Cardiac muscle cell (in vitro differentiated cells and primary cell): ENCODE measurements at regions not wholly inside any gene's neighbourhood (a gene's known extent, or its start where the extent isn't known, plus 50 kb on each side); places are given as distances from the start of the nearest gene placed in this dataset.
A peak's percentile ranks its signal among the peaks of the same experiment; 100 is the strongest.

Experiments
- DNase-seq, 2 donors: peaks; one replicate each; pipeline versions ENCODE4 v3.0.0 to v3.0.0-alpha.2; 2010 to 2017; ENCODE audit warnings: low read depth in 1 of 2, low spot score in 1 of 2
- H3K27ac ChIP-seq: fragments of 200-600 bp; sonication (generic); 2 replicates; pipeline ENCODE4 v1.5.1; 2016
- H3K27me3 ChIP-seq: fragments of 200-600 bp; sonication (generic); 2 replicates; pipeline ENCODE4 v1.6.0; 2016; ENCODE audit warnings: control low read depth
- H3K36me3 ChIP-seq: fragments of 200-600 bp; sonication (generic); 2 replicates; pipeline ENCODE4 v1.5.1; 2016; ENCODE audit warnings: control low read depth
- H3K4me1 ChIP-seq: fragments of 200-600 bp; sonication (generic); 2 replicates; pipeline ENCODE4 v1.8.1; 2017; ENCODE audit warnings: low read depth, mild to moderate bottlenecking, mixed run types
- H3K4me3 ChIP-seq: fragments of 200-600 bp; sonication (generic); 2 replicates; pipeline ENCODE4 v1.5.1; 2016; ENCODE audit warnings: mild to moderate bottlenecking
- H3K9me3 ChIP-seq: fragments of 200-600 bp; sonication (generic); 2 replicates; pipeline ENCODE4 v1.5.1; 2017; ENCODE audit warnings: low read depth, mild to moderate bottlenecking, control low read depth
- TF ChIP-seq, protein P1 (sequence below): IDR thresholded peaks from 2 replicates; pipeline ENCODE4 v1.5.1; 2012; ENCODE audit warnings: low read depth, mild to moderate bottlenecking, low read length

DNA sequence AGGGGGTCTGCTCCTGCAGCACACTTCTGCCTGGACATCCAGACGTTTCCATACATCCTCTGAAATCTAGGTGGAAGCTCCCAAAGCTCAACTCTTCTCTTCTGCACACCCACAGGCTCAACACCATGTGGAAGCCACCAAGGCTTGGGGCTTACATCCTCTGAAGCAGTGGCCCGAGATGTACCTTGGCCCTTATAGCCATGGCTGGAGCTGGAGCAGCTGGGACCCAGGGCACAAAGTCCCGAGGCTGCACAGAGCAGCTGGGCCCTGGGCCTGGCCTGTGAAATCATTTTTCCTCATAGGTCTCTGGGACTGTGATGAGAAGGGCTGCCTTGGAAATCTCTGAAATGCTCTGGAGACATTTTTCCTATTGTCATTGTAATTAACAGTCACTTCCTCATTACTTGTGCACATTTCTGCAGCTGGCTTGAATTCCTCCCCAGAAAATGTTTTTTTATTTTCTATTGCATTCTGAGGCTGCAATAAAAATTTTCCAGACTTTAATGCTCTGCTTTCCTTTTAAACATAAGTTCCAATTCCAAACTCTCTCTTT lies 645.6 kb downstream of the RWDD3 start:
- Histone ChIP-seq H3K27me3 (no peaks in the 10 kb centered on the region), H3K9me3 (no peaks in the 10 kb centered on the region), H3K36me3 (no peaks in the 10 kb centered on the region), H3K4me1 (no peaks in the 10 kb centered on the region), H3K27ac (no peak overlapping the region), H3K4me3 (no peak overlapping the region)
- TF ChIP-seq, protein P1, sequence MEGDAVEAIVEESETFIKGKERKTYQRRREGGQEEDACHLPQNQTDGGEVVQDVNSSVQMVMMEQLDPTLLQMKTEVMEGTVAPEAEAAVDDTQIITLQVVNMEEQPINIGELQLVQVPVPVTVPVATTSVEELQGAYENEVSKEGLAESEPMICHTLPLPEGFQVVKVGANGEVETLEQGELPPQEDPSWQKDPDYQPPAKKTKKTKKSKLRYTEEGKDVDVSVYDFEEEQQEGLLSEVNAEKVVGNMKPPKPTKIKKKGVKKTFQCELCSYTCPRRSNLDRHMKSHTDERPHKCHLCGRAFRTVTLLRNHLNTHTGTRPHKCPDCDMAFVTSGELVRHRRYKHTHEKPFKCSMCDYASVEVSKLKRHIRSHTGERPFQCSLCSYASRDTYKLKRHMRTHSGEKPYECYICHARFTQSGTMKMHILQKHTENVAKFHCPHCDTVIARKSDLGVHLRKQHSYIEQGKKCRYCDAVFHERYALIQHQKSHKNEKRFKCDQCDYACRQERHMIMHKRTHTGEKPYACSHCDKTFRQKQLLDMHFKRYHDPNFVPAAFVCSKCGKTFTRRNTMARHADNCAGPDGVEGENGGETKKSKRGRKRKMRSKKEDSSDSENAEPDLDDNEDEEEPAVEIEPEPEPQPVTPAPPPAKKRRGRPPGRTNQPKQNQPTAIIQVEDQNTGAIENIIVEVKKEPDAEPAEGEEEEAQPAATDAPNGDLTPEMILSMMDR, result no peak
- no peak for DNase-seq

DNA sequence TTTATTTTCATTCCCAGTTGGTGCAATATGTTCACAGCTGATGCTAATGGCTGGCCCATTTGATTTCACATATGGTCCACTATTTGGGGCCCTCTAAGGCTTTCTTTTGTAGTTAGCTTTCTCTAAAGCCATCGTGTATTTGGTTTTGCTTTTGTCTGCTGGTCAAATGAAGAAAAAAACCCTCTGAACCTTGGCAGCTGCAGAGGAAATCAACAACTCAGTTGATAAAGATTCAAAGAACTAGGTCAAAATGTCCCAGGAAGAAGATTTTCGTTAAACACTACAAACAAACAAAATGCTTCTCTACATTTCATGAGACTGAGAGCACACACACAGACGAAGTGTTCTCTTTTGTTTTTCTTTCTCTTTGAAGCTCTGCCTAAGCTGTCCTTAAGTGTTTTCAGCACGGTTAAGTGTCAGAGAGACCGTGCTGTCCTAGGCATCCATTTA lies 655.0 kb downstream of the RWDD3 start:
- Histone ChIP-seq H3K36me3 (no peaks in the 10 kb centered on the region), H3K4me1 (peaks cover 20% of the 10 kb centered on the region), H3K27ac (peak overlapping the region; percentile 24), H3K9me3 (no peaks in the 10 kb centered on the region), H3K27me3 (no peaks in the 10 kb centered on the region), H3K4me3 (no peak overlapping the region)
- TF ChIP-seq, protein P1, result no peak
- peak; percentile 2 to 44 for DNase-seq

DNA sequence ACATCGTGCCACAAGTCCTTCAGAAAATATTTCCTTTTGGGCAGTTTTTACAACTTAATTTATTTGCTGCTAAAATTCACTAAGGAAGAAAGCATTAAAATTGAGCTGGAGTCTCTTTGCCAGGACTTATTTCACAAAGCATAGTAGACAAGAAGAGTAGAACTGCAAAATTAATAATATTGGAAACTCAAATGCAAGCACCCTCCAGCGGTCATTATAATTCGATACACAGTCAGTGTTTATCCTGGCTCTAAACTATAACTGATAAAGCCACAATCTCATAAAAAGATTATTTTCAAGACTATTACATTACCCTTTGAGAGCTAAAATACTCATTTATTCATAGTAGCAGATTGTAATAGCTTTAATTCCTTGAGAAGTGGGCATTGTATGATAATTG lies 655.4 kb downstream of the RWDD3 start:
- Histone ChIP-seq H3K9me3 (no peaks in the 10 kb centered on the region), H3K36me3 (no peaks in the 10 kb centered on the region), H3K27ac (peak overlapping the region; percentile 24), H3K27me3 (no peaks in the 10 kb centered on the region), H3K4me1 (peaks cover 20% of the 10 kb centered on the region), H3K4me3 (no peak overlapping the region)
- no peak for DNase-seq
- TF ChIP-seq, protein P1, result no peak

DNA sequence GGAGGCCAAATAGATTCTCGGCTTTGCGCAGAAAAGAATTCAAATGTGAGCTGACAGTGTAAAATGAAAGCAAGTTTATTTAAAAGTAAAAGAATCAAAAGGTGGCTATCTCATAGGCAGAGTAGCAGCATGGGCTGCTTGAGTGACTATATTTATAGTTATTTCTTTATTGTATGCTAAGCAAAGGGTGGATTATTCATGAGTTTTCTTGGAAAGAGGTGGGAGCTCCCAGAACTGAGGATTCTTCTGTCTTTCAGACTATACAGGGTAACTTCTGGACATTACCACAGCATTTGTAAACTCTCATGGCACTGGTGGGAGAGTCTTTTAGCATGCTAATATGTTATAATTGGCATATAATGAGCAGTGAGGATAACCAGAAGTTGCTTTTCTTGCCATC lies 659.9 kb downstream of the RWDD3 start:
- no peaks in the 10 kb centered on the region for H3K36me3 ChIP-seq
- no peak for DNase-seq
- no peak overlapping the region for H3K27ac ChIP-seq
- no peaks in the 10 kb centered on the region for H3K27me3 ChIP-seq
- H3K4me1 ChIP-seq, result peaks cover 10% of the 10 kb centered on the region
- H3K9me3 ChIP-seq, result no peaks in the 10 kb centered on the region
- H3K4me3 ChIP-seq, result no peak overlapping the region
- TF ChIP-seq, protein P1, result no peak

DNA sequence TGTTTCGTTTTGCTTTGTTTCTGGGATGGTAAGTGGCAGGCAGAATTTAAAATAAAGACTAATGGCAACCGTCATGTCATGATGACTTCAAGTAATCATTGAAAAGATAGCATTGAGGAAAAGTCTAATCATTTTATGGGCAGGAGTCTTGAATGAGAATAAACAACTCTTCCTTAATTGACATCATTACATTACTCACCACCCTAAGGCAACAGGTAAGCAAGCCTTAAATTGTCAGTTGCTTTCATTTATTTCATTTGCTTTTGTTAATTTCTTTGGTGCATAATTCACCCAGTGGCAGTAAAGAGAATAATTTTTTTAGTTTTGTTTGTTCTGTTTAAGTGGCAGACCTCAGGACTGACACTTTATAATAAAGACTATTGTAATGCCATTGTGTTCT lies 669.0 kb downstream of the RWDD3 start:
- H3K36me3 ChIP-seq, result no peaks in the 10 kb centered on the region
- H3K4me3 ChIP-seq, result no peak overlapping the region
- TF ChIP-seq, protein P1, result no peak
- H3K27ac ChIP-seq, result no peak overlapping the region
- DNase-seq, result no peak
- no peaks in the 10 kb centered on the region for H3K9me3 ChIP-seq
- H3K27me3 ChIP-seq, result no peaks in the 10 kb centered on the region
- H3K4me1 ChIP-seq, result no peaks in the 10 kb centered on the region
